IMR-90 (cell line): ENCODE measurements at regions not wholly inside any gene's neighbourhood (a gene's known extent, or its start where the extent isn't known, plus 50 kb on each side); places are given as distances from the start of the nearest gene placed in this dataset.
A peak's percentile ranks its signal among the peaks of the same experiment; 100 is the strongest.

Experiments
- ATAC-seq: fragments of 200-7000 bp; cut with Tn5 transposase; 2 replicates; pipeline ENCODE4 v1.9.1; 2020; ENCODE audit warnings: low read depth, mild to moderate bottlenecking, moderate library complexity
- BruUV-seq: library from RNA; stranded (reverse); fragments of 400-500 nt; replicated peaks from 2 replicates; lab custom pipeline; 2021; lab: Mats Ljungman, UMichigan
- CTCF ChIA-PET: fragments of 300-600 bp; formaldehyde crosslinking; extraction: SDS; loops from one replicate; lab custom pipeline; 2021; ENCODE audit warnings: antibody characterized with exemption; lab: Yijun Ruan, JAX
- POLR2A ChIA-PET: fragments of 300-600 bp; sonication (Branson Sonifier 250); formaldehyde crosslinking; loops from one replicate; lab custom pipeline; 2022; ENCODE audit warnings: antibody characterized with exemption; ENCODE audit not compliant: unreplicated experiment; lab: Charles Lee
- DNase-seq: peaks from one replicate; pipeline ENCODE4 v3.0.0; 2013
- H2AFZ ChIP-seq: replicated peaks from 2 replicates; pipeline ENCODE3; 2013; ENCODE audit warnings: low read length, mild to moderate bottlenecking; ENCODE audit not compliant: poor library complexity
- H2AK5ac ChIP-seq: 2 replicates; pipeline ENCODE4 v1.6.1; 2013; ENCODE audit warnings: low read depth, low read length, inconsistent platforms
- H2AK9ac ChIP-seq: replicated peaks from 2 replicates; pipeline ENCODE3; 2013; ENCODE audit warnings: mild to moderate bottlenecking, low read depth, low read length, moderate library complexity; ENCODE audit not compliant: poor library complexity
- H2BK120ac ChIP-seq: 2 replicates; pipeline ENCODE4 v1.6.1; 2013; ENCODE audit warnings: low read depth, low read length, inconsistent platforms
- H2BK15ac ChIP-seq: 3 replicates; pipeline ENCODE4 v1.6.1; 2013; ENCODE audit warnings: low read depth, low read length, inconsistent platforms
- H2BK20ac ChIP-seq: 2 replicates; pipeline ENCODE4 v1.6.1; 2013; ENCODE audit warnings: low read depth, mild to moderate bottlenecking, inconsistent platforms, low read length, moderate library complexity
- H2BK5ac ChIP-seq: 2 replicates; pipeline ENCODE4 v1.6.1; 2013; ENCODE audit warnings: mild to moderate bottlenecking, low read depth, low read length, inconsistent platforms; ENCODE audit not compliant: poor library complexity, severe bottlenecking
- H3K14ac ChIP-seq: replicated peaks from 2 replicates; pipeline ENCODE4 v1.6.1; 2013; ENCODE audit warnings: low read depth, low read length, inconsistent platforms
- H3K18ac ChIP-seq: 2 replicates; pipeline ENCODE4 v1.6.1; 2013; ENCODE audit warnings: low read depth, low read length, control low read depth
- H3K23ac ChIP-seq: 2 replicates; pipeline ENCODE4 v1.6.1; 2013; ENCODE audit warnings: low read depth, low read length, inconsistent platforms
- H3K27ac ChIP-seq: 2 replicates; pipeline ENCODE4 v1.5.1; 2013; ENCODE audit warnings: mild to moderate bottlenecking, control low read depth, low read length; ENCODE audit not compliant: insufficient read depth
- H3K27me3 ChIP-seq: 2 replicates; pipeline ENCODE4 v1.6.1; 2013; ENCODE audit warnings: low read length; ENCODE audit not compliant: control insufficient read depth, insufficient read depth
- H3K36me3 ChIP-seq: 2 replicates; pipeline ENCODE4 v1.6.1; 2013; ENCODE audit warnings: low read length, mixed read lengths; ENCODE audit not compliant: control insufficient read depth, insufficient read depth
- H3K4ac ChIP-seq: 2 replicates; pipeline ENCODE4 v1.6.1; 2013; ENCODE audit warnings: low read depth, low read length, inconsistent platforms
- H3K4me1 ChIP-seq: 2 replicates; pipeline ENCODE4 v1.6.1; 2013; ENCODE audit warnings: low read length, mixed read lengths; ENCODE audit not compliant: control insufficient read depth, insufficient read depth
- H3K4me2 ChIP-seq: 2 replicates; pipeline ENCODE4 v1.6.1; 2013; ENCODE audit warnings: low read depth, mild to moderate bottlenecking, control low read depth, low read length, moderate library complexity
- H3K4me3 ChIP-seq: 2 replicates; pipeline ENCODE4 v1.5.1; 2013; ENCODE audit warnings: low read depth, mild to moderate bottlenecking, control low read depth, low read length, moderate library complexity; ENCODE audit not compliant: insufficient read depth
- H3K56ac ChIP-seq: 2 replicates; pipeline ENCODE4 v1.6.1; 2013; ENCODE audit warnings: low read length, inconsistent platforms; ENCODE audit not compliant: insufficient read depth; ENCODE audit errors: extremely low read depth
- H3K79me1 ChIP-seq, 2 experiments: 2 replicates each; pipeline ENCODE4 v1.6.1; 2013; ENCODE audit warnings: low read length in 2 of 2, inconsistent platforms in 1 of 2, low read depth in 1 of 2
- H3K9ac ChIP-seq: 2 replicates; pipeline ENCODE4 v1.6.1; 2013; ENCODE audit warnings: low read depth, low read length, control low read depth
- H3K9me1 ChIP-seq: 2 replicates; pipeline ENCODE4 v1.6.1; 2013; ENCODE audit warnings: low read length, inconsistent platforms; ENCODE audit not compliant: insufficient read depth
- H3K9me3 ChIP-seq: 2 replicates; pipeline ENCODE4 v1.6.1; 2013; ENCODE audit warnings: low read length; ENCODE audit not compliant: control insufficient read depth, insufficient read depth
- H4K20me1 ChIP-seq: 2 replicates; pipeline ENCODE4 v1.6.1; 2013; ENCODE audit warnings: low read length, inconsistent platforms; ENCODE audit not compliant: insufficient read depth
- H4K5ac ChIP-seq: 2 replicates; pipeline ENCODE4 v1.6.1; 2013; ENCODE audit warnings: mild to moderate bottlenecking, low read depth, low read length, control low read depth
- H4K8ac ChIP-seq, 2 experiments: 2 replicates each; pipeline ENCODE4 v1.6.1; 2013; ENCODE audit warnings: low read depth in 2 of 2, low read length in 2 of 2, control low read depth in 1 of 2, inconsistent platforms in 1 of 2
- H4K91ac ChIP-seq: 2 replicates; pipeline ENCODE4 v1.6.1; 2013; ENCODE audit warnings: low read depth, low read length, inconsistent platforms; ENCODE audit not compliant: insufficient read depth
- BHLHE40 ChIP-seq: fragments of 150-350 bp; IDR thresholded peaks from 2 replicates; pipeline ENCODE4 v1.6.1; 2016; ENCODE audit warnings: mild to moderate bottlenecking, low read depth, low read length
- CEBPB ChIP-seq: IDR thresholded peaks from 2 replicates; pipeline ENCODE4 v1.6.1; 2012; ENCODE audit warnings: low read depth, low read length, improper control_type of control experiment
- CHD1 ChIP-seq: IDR thresholded peaks from 2 replicates; pipeline ENCODE4 v1.6.1; 2012; ENCODE audit warnings: low read depth, low read length, improper control_type of control experiment
- CTCF ChIP-seq: conservative IDR thresholded peaks from 2 replicates; pipeline ENCODE4 v1.5.1; 2012; ENCODE audit warnings: mild to moderate bottlenecking, low read depth, low read length, improper control_type of control experiment
- ELK1 ChIP-seq: fragments of 150-350 bp; IDR thresholded peaks from 2 replicates; pipeline ENCODE4 v1.6.1; 2016; ENCODE audit warnings: low read depth, mild to moderate bottlenecking, low read length, moderate library complexity, borderline replicate concordance
- FOS ChIP-seq: fragments of 150-350 bp; IDR thresholded peaks from 2 replicates; pipeline ENCODE4 v1.6.1; 2016; ENCODE audit warnings: low read depth, low read length
- MAFK ChIP-seq: IDR thresholded peaks from 2 replicates; pipeline ENCODE4 v1.6.1; 2012; ENCODE audit warnings: low read depth, low read length, improper control_type of control experiment
- MAZ ChIP-seq: IDR thresholded peaks from 2 replicates; pipeline ENCODE4 v1.6.1; 2012; ENCODE audit warnings: low read depth, mild to moderate bottlenecking, low read length, improper control_type of control experiment, moderate library complexity, borderline replicate concordance
- MXI1 ChIP-seq: IDR thresholded peaks from 2 replicates; pipeline ENCODE4 v1.6.1; 2012; ENCODE audit warnings: low read depth, mild to moderate bottlenecking, low read length, moderate library complexity, borderline replicate concordance
- NFE2L2 ChIP-seq: fragments of 150-350 bp; IDR thresholded peaks from 2 replicates; pipeline ENCODE4 v1.6.1; 2016; ENCODE audit warnings: low read depth, mild to moderate bottlenecking, low read length
- POLR2A ChIP-seq: IDR thresholded peaks from 2 replicates; pipeline ENCODE4 v1.6.1; 2012; ENCODE audit warnings: mild to moderate bottlenecking, low read depth, low read length
- RAD21 ChIP-seq: IDR thresholded peaks from 2 replicates; pipeline ENCODE4 v1.6.1; 2012; ENCODE audit warnings: low read length, improper control_type of control experiment
- RCOR1 ChIP-seq: IDR thresholded peaks from 2 replicates; pipeline ENCODE4 v1.6.1; 2012; ENCODE audit warnings: mild to moderate bottlenecking, low read length, improper control_type of control experiment; ENCODE audit not compliant: insufficient replicate concordance
- RFX5 ChIP-seq: IDR thresholded peaks from 2 replicates; pipeline ENCODE4 v1.8.0; 2012; ENCODE audit warnings: low read depth, mild to moderate bottlenecking, low read length, moderate library complexity
- SMC3 ChIP-seq: fragments of 150-350 bp; IDR thresholded peaks from 2 replicates; pipeline ENCODE4 v1.6.1; 2016; ENCODE audit warnings: low read depth, mild to moderate bottlenecking, antibody characterized with exemption, low read length, moderate library complexity
- USF2 ChIP-seq: fragments of 150-350 bp; IDR thresholded peaks from 2 replicates; pipeline ENCODE4 v1.6.1; 2017; ENCODE audit warnings: mild to moderate bottlenecking, antibody characterized with exemption, low read length, low read depth
- WGBS, 2 experiments: methylation state at CpG; one replicate each; pipeline versions ENCODE4 v1.1.5 to v1.1.7; 2013; ENCODE audit warnings: missing lambda C conversion rate in 2 of 2; ENCODE audit not compliant: insufficient read length in 1 of 2; ENCODE audit errors: extremely low coverage in 2 of 2; 5-methylcytosine and 5-hydroxymethylcytosine counted together
- dilution Hi-C: fragments of 300-500 bp; cut with HindIII; formaldehyde crosslinking; loops from one replicate; pipeline ENCODE4 v1.14.3; 2018; ENCODE audit warnings: low sequenced_read_pairs; ENCODE audit not compliant: unreplicated experiment
- in situ Hi-C: fragments of 300-500 bp; cut with MboI; formaldehyde crosslinking; loops from 3 replicates; pipeline ENCODE4 v1.14.3; 2019; ENCODE audit warnings: low sequenced_read_pairs, inconsistent platforms, mixed read lengths
- intact Hi-C: fragments of 100-400 bp; cut with micrococcal nuclease; formaldehyde crosslinking; loops from 2 replicates; pipeline ENCODE4 v1.10.0; 2022

- H2AK5ac ChIP-seq = no peak overlapping the region
- peaks cover 7% of the 10 kb centered on the region; the same call in 1 of the 2 replicates for H3K9me1 ChIP-seq
- no peaks in the 10 kb centered on the region for H3K36me3 ChIP-seq
- no peak overlapping the region for H2AFZ ChIP-seq
- H3K9me3 ChIP-seq = no peaks in the 10 kb centered on the region
- no peak overlapping the region for H2BK20ac ChIP-seq
- H2BK5ac ChIP-seq = no peak overlapping the region
- no peak overlapping the region for H4K91ac ChIP-seq
- H3K27ac ChIP-seq = no peak overlapping the region
- H3K27me3 ChIP-seq = no peaks in the 10 kb centered on the region
- no peak overlapping the region for H3K9ac ChIP-seq
- ATAC-seq (no peak), DNase-seq (peak; percentile 76)
- no peak overlapping the region for H3K4me3 ChIP-seq
- intact Hi-C loops (no loop called here), dilution Hi-C loops (no loop called here), in situ Hi-C loops (no loop called here)
- no peak overlapping the region for H2BK120ac ChIP-seq
- POLR2A ChIA-PET = no interaction called here
- no peaks in the 10 kb centered on the region for H4K20me1 ChIP-seq
- BruUV-seq = no TSS peak
- H3K4ac ChIP-seq = no peak overlapping the region
- TF ChIP-seq BHLHE40 (no peak), MAFK (no peak), RCOR1 (no peak), SMC3 (no peak), FOS (no peak), MXI1 (no peak), MAZ (no peak), CEBPB (no peak), CTCF (no peak), USF2 (no peak), CHD1 (no peak), ELK1 (no peak), RFX5 (no peak), NFE2L2 (no peak), POLR2A (no peak), RAD21 (no peak)
- H3K4me2 ChIP-seq = no peak overlapping the region
- CTCF ChIA-PET = interaction anchor here (1.3 kb wide), 1 partner anchor 115 kb away, joined by 4 read pairs; no protein-coding TSS in a partner anchor
- H2AK9ac ChIP-seq = no peak overlapping the region
- no peaks in the 10 kb centered on the region; a peak in 2 of 4 replicates for H3K79me1 ChIP-seq
- peaks cover 10% of the 10 kb centered on the region; the same call in 1 of the 2 replicates for H3K4me1 ChIP-seq
- H3K23ac ChIP-seq = no peak overlapping the region
- no CpG with 5 or more reads among the region's 3 CpGs for WGBS, 2 experiments
- H4K8ac ChIP-seq = no peak overlapping the region
- 0 out of 2 replicates have a peak overlapping the region, but pooled peaks have one; percentile 21 for H3K14ac ChIP-seq
- no peak overlapping the region for H3K56ac ChIP-seq
- H2BK15ac ChIP-seq = no peak overlapping the region
- no peak overlapping the region for H4K5ac ChIP-seq
- no peak overlapping the region for H3K18ac ChIP-seq
Measured at GRCh38 chr11:33552756-33553155, 147.9 kb downstream of the C11orf91 start.
